HCT116 (cell line): ENCODE measurements at regions not wholly inside any gene's neighbourhood (a gene's known extent, or its start where the extent isn't known, plus 50 kb on each side); places are given as distances from the start of the nearest gene placed in this dataset.

Source experiments
- ATAC-seq: fragments of 200-7000 bp; cut with Tn5 transposase; 2 replicates; pipeline ENCODE4 v1.9.1; 2020; ENCODE audit warnings: mild to moderate bottlenecking, moderate library complexity
- BruUV-seq: library from RNA; stranded (reverse); fragments of 400-500 nt; replicated peaks from 2 replicates; lab custom pipeline; 2021; lab: Mats Ljungman, UMichigan
- CTCF ChIA-PET: fragments of 300-600 bp; sonication (Branson Sonifier 250); formaldehyde crosslinking; loops from one replicate; lab custom pipeline; 2021; ENCODE audit warnings: antibody characterized with exemption; lab: Charles Lee
- POLR2A ChIA-PET: fragments of 300-600, 350-600 bp; sonication (Branson Sonifier 250); formaldehyde crosslinking; loops from one replicate; lab custom pipeline; 2021; ENCODE audit warnings: antibody characterized with exemption; lab: Charles Lee
- RAD21 ChIA-PET, 2 experiments: fragments of 300-600 bp; sonication (Branson Sonifier 250); formaldehyde crosslinking; loops; one replicate each; lab custom pipeline; 2023; ENCODE audit warnings: low total read pairs in 2 of 2; ENCODE audit not compliant: uncharacterized antibody in 2 of 2, unreplicated experiment in 2 of 2, low non-redundant PET in 1 of 2; lab: Charles Lee
- DNase-seq: peaks from one replicate; pipeline ENCODE4 v3.0.0-alpha.2; 2010; ENCODE audit warnings: low read depth, low spot score
- H2AFZ ChIP-seq: fragments of 200-600 bp; shearing (Covaris generic), sonication (generic); 2 replicates; pipeline ENCODE4 v1.6.1; 2017; ENCODE audit warnings: low read depth, mixed run types, mixed read lengths, antibody characterized with exemption, low read length; ENCODE audit not compliant: poor library complexity, severe bottlenecking
- H3K27ac ChIP-seq: 2 replicates; pipeline ENCODE4 v1.5.1; 2012; ENCODE audit warnings: low read depth, low read length
- H3K27me3 ChIP-seq: fragments of 200-600 bp; sonication (generic); 2 replicates; pipeline ENCODE4 v1.6.1; 2016; ENCODE audit warnings: mixed run types, low read length, mixed read lengths; ENCODE audit not compliant: insufficient read depth
- H3K36me3 ChIP-seq, 2 experiments: fragments of 200-500 bp in 1 of 2; fragments of 200-600 bp in 1 of 2; sonication (Bioruptor generic) in 1 of 2; sonication (generic) in 1 of 2; 2 replicates each; pipeline versions ENCODE4 v1.5.1 to v1.6.1; 2014 to 2016; ENCODE audit warnings: low read length in 2 of 2, inconsistent platforms in 1 of 2, mixed read lengths in 1 of 2, mixed run types in 1 of 2; ENCODE audit not compliant: insufficient read depth in 2 of 2, control insufficient read depth in 1 of 2
- H3K4me1 ChIP-seq, 2 experiments: fragments of 200-600 bp in 1 of 2; sonication (generic) in 1 of 2; 2 replicates each; pipeline versions ENCODE4 v1.5.1 to v1.6.1; 2012 to 2017; ENCODE audit warnings: low read length in 2 of 2, inconsistent platforms in 1 of 2, mild to moderate bottlenecking in 1 of 2, mixed read lengths in 1 of 2, mixed run types in 1 of 2, moderate library complexity in 1 of 2; ENCODE audit not compliant: insufficient read depth in 2 of 2, control insufficient read depth in 1 of 2
- H3K4me2 ChIP-seq: fragments of 200-600 bp; sonication (generic); 2 replicates; pipeline ENCODE4 v1.6.1; 2017; ENCODE audit warnings: mixed run types, low read length, mixed read lengths
- H3K4me3 ChIP-seq, 2 experiments: fragments of 200-600 bp in 1 of 2; sonication (generic) in 1 of 2; replicated peaks in 1 of 2; 2 replicates each; pipeline ENCODE4 v1.5.1; 2011 to 2016; ENCODE audit warnings: low read length in 2 of 2, control low read depth in 1 of 2, low read depth in 1 of 2, mild to moderate bottlenecking in 1 of 2, mixed read lengths in 1 of 2, mixed run types in 1 of 2
- H3K79me2 ChIP-seq: fragments of 200-600 bp; sonication (generic); 2 replicates; pipeline ENCODE4 v1.6.1; 2017; ENCODE audit warnings: mild to moderate bottlenecking, mixed run types, low read length, moderate library complexity, mixed read lengths; ENCODE audit not compliant: insufficient read depth
- H3K9ac ChIP-seq: fragments of 200-600 bp; sonication (generic); 2 replicates; pipeline ENCODE4 v1.6.1; 2016; ENCODE audit warnings: low read length, mixed read lengths
- H3K9me2 ChIP-seq: fragments of 200-600 bp; sonication (generic), shearing (Covaris generic); 2 replicates; pipeline ENCODE4 v1.6.1; 2017; ENCODE audit warnings: mixed run types, mild to moderate bottlenecking, moderate library complexity; ENCODE audit not compliant: insufficient read depth
- H3K9me3 ChIP-seq, 2 experiments: fragments of 200-500 bp in 1 of 2; fragments of 200-600 bp in 1 of 2; sonication (Bioruptor generic) in 1 of 2; sonication (generic) in 1 of 2; 2 replicates each; pipeline ENCODE4 v1.6.1; 2014 to 2017; ENCODE audit warnings: low read length in 2 of 2, mixed read lengths in 2 of 2, inconsistent platforms in 1 of 2, low read depth in 1 of 2, mild to moderate bottlenecking in 1 of 2, mixed run types in 1 of 2, moderate library complexity in 1 of 2; ENCODE audit not compliant: control insufficient read depth in 1 of 2, insufficient read depth in 1 of 2
- H4K20me1 ChIP-seq: fragments of 200-600 bp; sonication (generic), shearing (Covaris generic); 2 replicates; pipeline ENCODE4 v1.6.1; 2017; ENCODE audit warnings: mixed run types, mild to moderate bottlenecking, moderate library complexity; ENCODE audit not compliant: insufficient read depth
- EGR1 ChIP-seq: IDR thresholded peaks from 2 replicates; pipeline ENCODE4 v1.6.1; 2012; ENCODE audit warnings: low read depth
- ELF1 ChIP-seq: IDR thresholded peaks from 2 replicates; pipeline ENCODE4 v1.6.1; 2012; ENCODE audit warnings: low read depth, borderline replicate concordance
- EZH2 ChIP-seq: fragments of 200-600 bp; sonication (generic); IDR thresholded peaks from 2 replicates; pipeline ENCODE4 v1.6.1; 2017; ENCODE audit warnings: antibody characterized with exemption, mixed run types
- EZH2phosphoT487 ChIP-seq: fragments of 200-600 bp; IDR thresholded peaks from 2 replicates; pipeline ENCODE4 v1.6.1; 2018; ENCODE audit warnings: antibody characterized with exemption, borderline replicate concordance
- JUND ChIP-seq: IDR thresholded peaks from 2 replicates; pipeline ENCODE4 v1.6.1; 2012
- POLR2A ChIP-seq: IDR thresholded peaks from 2 replicates; pipeline ENCODE4 v1.7.0; 2011; ENCODE audit warnings: borderline replicate concordance; ENCODE audit not compliant: insufficient read depth, insufficient read length; ENCODE audit errors: extremely low read depth
- POLR2AphosphoS5 ChIP-seq: IDR thresholded peaks from 2 replicates; pipeline ENCODE4 v1.6.1; 2011; ENCODE audit warnings: mild to moderate bottlenecking, low read depth, low read length, moderate library complexity
- RAD21 ChIP-seq: IDR thresholded peaks from 2 replicates; pipeline ENCODE4 v1.6.1; 2012; ENCODE audit warnings: low read depth, mild to moderate bottlenecking
- SIN3A ChIP-seq: IDR thresholded peaks from 2 replicates; pipeline ENCODE4 v1.6.1; 2012; ENCODE audit warnings: low read depth
- SP1 ChIP-seq: IDR thresholded peaks from 2 replicates; pipeline ENCODE4 v1.6.1; 2012; ENCODE audit warnings: low read depth
- SRF ChIP-seq: IDR thresholded peaks from 2 replicates; pipeline ENCODE4 v1.6.1; 2012; ENCODE audit warnings: low read depth
- ZFX ChIP-seq: fragments of 450-650 bp; IDR thresholded peaks from 2 replicates; pipeline ENCODE4 v1.6.1; 2017
- ZNF274 ChIP-seq: fragments of 200-500 bp; sonication (Bioruptor generic); IDR thresholded peaks from 2 replicates; pipeline ENCODE4 v1.6.1; 2014; ENCODE audit warnings: mild to moderate bottlenecking, low read depth, low read length, inconsistent platforms
- intact Hi-C: fragments of 100-400 bp; cut with micrococcal nuclease; formaldehyde crosslinking; loops from 2 replicates; pipeline ENCODE4 v1.10.0; 2022
- TF ChIP-seq, protein P1 (sequence below): IDR thresholded peaks from 2 replicates; pipeline ENCODE4 v1.6.1; 2012; ENCODE audit warnings: low read depth
- TF ChIP-seq, protein P2 (sequence below): IDR thresholded peaks from 2 replicates; pipeline ENCODE4 v1.6.1; 2011; ENCODE audit warnings: mild to moderate bottlenecking, low read length, moderate library complexity; ENCODE audit not compliant: insufficient replicate concordance; ENCODE audit errors: extremely low read depth
- TF ChIP-seq, protein P3 (sequence below): IDR thresholded peaks from 2 replicates; pipeline ENCODE4 v1.6.1; 2012

DNA sequence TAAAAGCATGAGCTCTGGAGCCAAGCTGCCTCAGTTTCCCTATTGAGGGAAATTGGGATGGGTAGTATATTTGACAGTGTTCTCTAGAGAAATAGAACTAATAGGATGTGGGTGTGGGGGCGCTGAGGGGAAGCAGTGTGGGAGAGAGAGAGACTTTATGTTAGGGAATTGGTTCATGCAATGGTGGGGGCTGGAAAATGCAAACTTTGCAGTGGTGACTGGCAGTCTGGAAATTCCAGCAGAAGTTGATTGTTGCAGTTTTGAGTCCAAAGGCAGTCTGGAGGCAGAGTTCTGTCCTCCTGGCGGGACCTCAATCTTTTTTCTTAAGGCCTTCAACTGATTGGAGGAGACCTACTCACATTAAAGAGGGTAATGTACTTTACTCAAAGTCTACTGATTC lies 59.4 kb upstream of the SYT13 start:
- H3K9ac ChIP-seq: no peak overlapping the region
- ATAC-seq: no peak
- no peaks in the 10 kb centered on the region for H4K20me1 ChIP-seq
- H3K27ac ChIP-seq: no peak overlapping the region
- RAD21 ChIA-PET: no interaction called here
- H2AFZ ChIP-seq: no peak overlapping the region
- TF ChIP-seq ZFX (no peak), RAD21 (no peak), ELF1 (no peak), POLR2AphosphoS5 (no peak), SRF (no peak), POLR2A (no peak), JUND (no peak), SIN3A (no peak)
- TF ChIP-seq, protein P1, sequence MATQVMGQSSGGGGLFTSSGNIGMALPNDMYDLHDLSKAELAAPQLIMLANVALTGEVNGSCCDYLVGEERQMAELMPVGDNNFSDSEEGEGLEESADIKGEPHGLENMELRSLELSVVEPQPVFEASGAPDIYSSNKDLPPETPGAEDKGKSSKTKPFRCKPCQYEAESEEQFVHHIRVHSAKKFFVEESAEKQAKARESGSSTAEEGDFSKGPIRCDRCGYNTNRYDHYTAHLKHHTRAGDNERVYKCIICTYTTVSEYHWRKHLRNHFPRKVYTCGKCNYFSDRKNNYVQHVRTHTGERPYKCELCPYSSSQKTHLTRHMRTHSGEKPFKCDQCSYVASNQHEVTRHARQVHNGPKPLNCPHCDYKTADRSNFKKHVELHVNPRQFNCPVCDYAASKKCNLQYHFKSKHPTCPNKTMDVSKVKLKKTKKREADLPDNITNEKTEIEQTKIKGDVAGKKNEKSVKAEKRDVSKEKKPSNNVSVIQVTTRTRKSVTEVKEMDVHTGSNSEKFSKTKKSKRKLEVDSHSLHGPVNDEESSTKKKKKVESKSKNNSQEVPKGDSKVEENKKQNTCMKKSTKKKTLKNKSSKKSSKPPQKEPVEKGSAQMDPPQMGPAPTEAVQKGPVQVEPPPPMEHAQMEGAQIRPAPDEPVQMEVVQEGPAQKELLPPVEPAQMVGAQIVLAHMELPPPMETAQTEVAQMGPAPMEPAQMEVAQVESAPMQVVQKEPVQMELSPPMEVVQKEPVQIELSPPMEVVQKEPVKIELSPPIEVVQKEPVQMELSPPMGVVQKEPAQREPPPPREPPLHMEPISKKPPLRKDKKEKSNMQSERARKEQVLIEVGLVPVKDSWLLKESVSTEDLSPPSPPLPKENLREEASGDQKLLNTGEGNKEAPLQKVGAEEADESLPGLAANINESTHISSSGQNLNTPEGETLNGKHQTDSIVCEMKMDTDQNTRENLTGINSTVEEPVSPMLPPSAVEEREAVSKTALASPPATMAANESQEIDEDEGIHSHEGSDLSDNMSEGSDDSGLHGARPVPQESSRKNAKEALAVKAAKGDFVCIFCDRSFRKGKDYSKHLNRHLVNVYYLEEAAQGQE: no peak
- H3K4me1 ChIP-seq: peaks cover 1% of the 10 kb centered on the region in 2 experiments; a peak in 3 of 4 replicates
- H3K27me3 ChIP-seq: peaks cover 40% of the 10 kb centered on the region
- DNase-seq: no peak
- no peaks in the 10 kb centered on the region for H3K9me2 ChIP-seq
- no peak overlapping the region for H3K4me3 ChIP-seq
- CTCF ChIA-PET: no interaction called here
- POLR2A ChIA-PET: no interaction called here
- H3K4me2 ChIP-seq: no peak overlapping the region
- H3K79me2 ChIP-seq: no peaks in the 10 kb centered on the region
- H3K36me3 ChIP-seq: no peaks in the 10 kb centered on the region
- H3K9me3 ChIP-seq: no peaks in the 10 kb centered on the region
- BruUV-seq: no TSS peak
- intact Hi-C loops: no loop called here

DNA sequence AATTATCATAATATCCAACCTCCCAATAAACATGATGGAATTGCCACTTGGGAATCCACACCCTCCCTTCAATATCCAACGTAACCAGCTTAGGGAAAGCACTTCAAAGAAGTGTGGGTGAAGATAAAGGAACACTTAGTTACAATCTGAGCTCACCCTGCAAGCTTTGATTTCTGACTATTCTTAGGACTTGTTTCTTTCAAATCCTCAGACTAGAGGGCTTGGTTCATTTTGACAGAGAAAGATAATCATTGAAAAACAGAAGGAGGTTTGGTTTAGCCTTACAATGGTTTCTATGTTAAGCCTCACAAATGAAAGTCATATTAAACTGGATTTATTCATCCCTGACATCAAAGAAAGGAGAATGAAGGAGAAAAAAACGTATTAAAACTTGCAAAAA lies 57.9 kb upstream of the SYT13 start:
- H3K9ac ChIP-seq: no peak overlapping the region
- H3K9me3 ChIP-seq: no peaks in the 10 kb centered on the region
- H3K27me3 ChIP-seq: peaks cover 28% of the 10 kb centered on the region
- H3K36me3 ChIP-seq: no peaks in the 10 kb centered on the region
- no peak for DNase-seq
- no peak for ATAC-seq
- POLR2A ChIA-PET: no interaction called here
- H3K4me1 ChIP-seq: peaks cover 7 to 12% of the 10 kb centered on the region in 2 experiments; a peak in 3 of 4 replicates
- H3K4me3 ChIP-seq: no peak overlapping the region
- H2AFZ ChIP-seq: no peak overlapping the region
- intact Hi-C loops: no loop called here
- H4K20me1 ChIP-seq: no peaks in the 10 kb centered on the region
- no TSS peak for BruUV-seq
- H3K9me2 ChIP-seq: no peaks in the 10 kb centered on the region
- RAD21 ChIA-PET: no interaction called here
- no peak overlapping the region for H3K27ac ChIP-seq
- H3K79me2 ChIP-seq: no peaks in the 10 kb centered on the region
- no peak overlapping the region for H3K4me2 ChIP-seq
- CTCF ChIA-PET: interaction anchor here (1.4 kb wide), 1 partner anchor 428 kb away, joined by 4 read pairs; no protein-coding TSS in a partner anchor
- no peak for TF ChIP-seq EZH2
- TF ChIP-seq, protein P2, sequence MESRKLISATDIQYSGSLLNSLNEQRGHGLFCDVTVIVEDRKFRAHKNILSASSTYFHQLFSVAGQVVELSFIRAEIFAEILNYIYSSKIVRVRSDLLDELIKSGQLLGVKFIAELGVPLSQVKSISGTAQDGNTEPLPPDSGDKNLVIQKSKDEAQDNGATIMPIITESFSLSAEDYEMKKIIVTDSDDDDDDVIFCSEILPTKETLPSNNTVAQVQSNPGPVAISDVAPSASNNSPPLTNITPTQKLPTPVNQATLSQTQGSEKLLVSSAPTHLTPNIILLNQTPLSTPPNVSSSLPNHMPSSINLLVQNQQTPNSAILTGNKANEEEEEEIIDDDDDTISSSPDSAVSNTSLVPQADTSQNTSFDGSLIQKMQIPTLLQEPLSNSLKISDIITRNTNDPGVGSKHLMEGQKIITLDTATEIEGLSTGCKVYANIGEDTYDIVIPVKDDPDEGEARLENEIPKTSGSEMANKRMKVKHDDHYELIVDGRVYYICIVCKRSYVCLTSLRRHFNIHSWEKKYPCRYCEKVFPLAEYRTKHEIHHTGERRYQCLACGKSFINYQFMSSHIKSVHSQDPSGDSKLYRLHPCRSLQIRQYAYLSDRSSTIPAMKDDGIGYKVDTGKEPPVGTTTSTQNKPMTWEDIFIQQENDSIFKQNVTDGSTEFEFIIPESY: no peak
- no peak for TF ChIP-seq ZNF274
- TF ChIP-seq EZH2phosphoT487: no peak
- no peak for TF ChIP-seq SP1
- TF ChIP-seq ZFX: no peak
- TF ChIP-seq, protein P3, sequence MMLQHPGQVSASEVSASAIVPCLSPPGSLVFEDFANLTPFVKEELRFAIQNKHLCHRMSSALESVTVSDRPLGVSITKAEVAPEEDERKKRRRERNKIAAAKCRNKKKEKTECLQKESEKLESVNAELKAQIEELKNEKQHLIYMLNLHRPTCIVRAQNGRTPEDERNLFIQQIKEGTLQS: no peak
- TF ChIP-seq EGR1: no peak
